Osteocyte (in vitro differentiated cells): ENCODE measurements at regions not wholly inside any gene's neighbourhood (a gene's known extent, or its start where the extent isn't known, plus 50 kb on each side); places are given as distances from the start of the nearest gene placed in this dataset.

Experiments used
- DNase-seq: peaks from one replicate; pipeline ENCODE4 v3.0.0; 2021; ENCODE audit warnings: mixed read lengths; ENCODE audit not compliant: unreplicated experiment; ENCODE audit errors: extremely low spot score
- H3K27ac Mint-ChIP-seq: one replicate; pipeline ENCODE4 v1.8.0; 2021; ENCODE audit warnings: mild to moderate bottlenecking, mixed read lengths; ENCODE audit not compliant: unreplicated experiment
- H3K27me3 Mint-ChIP-seq: one replicate; pipeline ENCODE4 v1.8.0; 2021; ENCODE audit warnings: mixed read lengths; ENCODE audit not compliant: unreplicated experiment
- H3K36me3 Mint-ChIP-seq: one replicate; pipeline ENCODE4 v1.8.0; 2021; ENCODE audit warnings: mixed read lengths; ENCODE audit not compliant: unreplicated experiment
- H3K4me1 Mint-ChIP-seq: one replicate; pipeline ENCODE4 v1.8.0; 2021; ENCODE audit warnings: mixed read lengths; ENCODE audit not compliant: unreplicated experiment
- H3K4me3 Mint-ChIP-seq: one replicate; pipeline ENCODE4 v1.8.0; 2021; ENCODE audit warnings: mild to moderate bottlenecking, moderate library complexity, mixed read lengths; ENCODE audit not compliant: unreplicated experiment
- H3K9me3 Mint-ChIP-seq: one replicate; pipeline ENCODE4 v1.8.0; 2021; ENCODE audit warnings: mixed read lengths; ENCODE audit not compliant: unreplicated experiment
- CTCF ChIP-seq: fragments of 200-600 bp; sonication (generic); IDR thresholded peaks from 2 replicates; pipeline ENCODE4 v1.5.0; 2021; ENCODE audit warnings: antibody characterized with exemption, mild to moderate bottlenecking, moderate library complexity

- no peak for DNase-seq
- Mint-ChIP-seq H3K27ac (no peak overlapping the region), H3K27me3 (peaks cover 6% of the 10 kb centered on the region), H3K9me3 (no peaks in the 10 kb centered on the region), H3K36me3 (no peaks in the 10 kb centered on the region), H3K4me1 (peaks cover 14% of the 10 kb centered on the region), H3K4me3 (no peak overlapping the region)
- TF ChIP-seq CTCF: no peak
Measured at GRCh38 chr14:54121466-54122027, 164.9 kb upstream of the BMP4 start.

GRCh38 chr14:54123841-54124240 lies 167.2 kb upstream of the BMP4 start:
- Mint-ChIP-seq H3K27ac (no peak overlapping the region), H3K27me3 (peaks cover 6% of the 10 kb centered on the region), H3K9me3 (no peaks in the 10 kb centered on the region), H3K36me3 (no peaks in the 10 kb centered on the region), H3K4me3 (no peak overlapping the region), H3K4me1 (peaks cover 14% of the 10 kb centered on the region)
- no peak for DNase-seq
- TF ChIP-seq CTCF: no peak

GRCh38 chr14:54125109-54125508 lies 168.5 kb upstream of the BMP4 start:
- H3K27me3 Mint-ChIP-seq: peaks cover 4% of the 10 kb centered on the region
- peaks cover 14% of the 10 kb centered on the region for H3K4me1 Mint-ChIP-seq
- H3K9me3 Mint-ChIP-seq: peaks cover 8% of the 10 kb centered on the region
- H3K4me3 Mint-ChIP-seq: no peak overlapping the region
- no peaks in the 10 kb centered on the region for H3K36me3 Mint-ChIP-seq
- DNase-seq: no peak
- no peak for TF ChIP-seq CTCF
- H3K27ac Mint-ChIP-seq: no peak overlapping the region

- no peak overlapping the region for H3K4me3 Mint-ChIP-seq
- TF ChIP-seq CTCF: no peak
- DNase-seq: no peak
- H3K27me3 Mint-ChIP-seq: peaks cover 2% of the 10 kb centered on the region
- no peak overlapping the region for H3K27ac Mint-ChIP-seq
- H3K4me1 Mint-ChIP-seq: peaks cover 4% of the 10 kb centered on the region
- H3K9me3 Mint-ChIP-seq: peaks cover 8% of the 10 kb centered on the region
- H3K36me3 Mint-ChIP-seq: no peaks in the 10 kb centered on the region
Measured at GRCh38 chr14:54126947-54127346, 170.3 kb upstream of the BMP4 start.

- peaks cover 8% of the 10 kb centered on the region for H3K9me3 Mint-ChIP-seq
- DNase-seq: no peak
Measured at GRCh38 chr14:54127526-54127925, 170.9 kb upstream of the BMP4 start.

More at GRCh38 chr14:54127526-54127925, 170.9 kb upstream of the BMP4 start:
- no peak for TF ChIP-seq CTCF
- Mint-ChIP-seq H3K36me3 (no peaks in the 10 kb centered on the region), H3K4me1 (no peaks in the 10 kb centered on the region), H3K4me3 (no peak overlapping the region), H3K27me3 (peaks cover 2% of the 10 kb centered on the region), H3K27ac (no peak overlapping the region)
